Endothelial cell of umbilical vein (primary cell): ENCODE measurements at regions not wholly inside any gene's neighbourhood (a gene's known extent, or its start where the extent isn't known, plus 50 kb on each side); places are given as distances from the start of the nearest gene placed in this dataset.

Experiments
- BruUV-seq: library from RNA; stranded (reverse); fragments of 400-500 nt; replicated peaks from 2 replicates; lab custom pipeline; 2021; lab: Mats Ljungman, UMichigan
- CTCF ChIA-PET: fragments of 300-600, 350-600 bp; sonication (Branson Sonifier 250); formaldehyde crosslinking; loops from one replicate; lab custom pipeline; 2021; ENCODE audit warnings: antibody characterized with exemption, inconsistent platforms; lab: Charles Lee
- POLR2A ChIA-PET: fragments of 300-600, 350-600 bp; sonication (Branson Sonifier 250); formaldehyde crosslinking; loops from one replicate; lab custom pipeline; 2021; ENCODE audit warnings: antibody characterized with exemption, inconsistent platforms; lab: Charles Lee
- DNase-seq: peaks from one replicate; pipeline ENCODE4 v3.0.0-alpha.2; 2011; ENCODE audit warnings: low read depth, low spot score
- FAIRE-seq: peaks from 2 replicates; lab custom pipeline; 2011; peaks lifted over from hg19 to GRCh38; lab: Jason Lieb, UNC
- H2AFZ ChIP-seq: 2 replicates; pipeline ENCODE4 v1.6.0; 2012; ENCODE audit warnings: low read depth, low read length, control low read depth, inconsistent platforms
- H3K27ac ChIP-seq: 2 replicates; pipeline ENCODE4 v1.5.1; 2011; ENCODE audit warnings: low read depth, mild to moderate bottlenecking, control low read depth, low read length, moderate library complexity; ENCODE audit not compliant: insufficient read depth
- H3K27me3 ChIP-seq, 2 experiments: 2 replicates each; pipeline versions ENCODE4 v1.6.0 to v1.6.1; 2011; ENCODE audit warnings: low read length in 2 of 2, mixed read lengths in 1 of 2; ENCODE audit not compliant: control insufficient read depth in 2 of 2, insufficient read depth in 2 of 2
- H3K36me3 ChIP-seq, 2 experiments: 2 replicates in 1 of 2; 3 replicates in 1 of 2; pipeline ENCODE4 v1.5.1; 2011; ENCODE audit warnings: low read length in 2 of 2, mild to moderate bottlenecking in 1 of 2, moderate library complexity in 1 of 2; ENCODE audit not compliant: control insufficient read depth in 2 of 2, insufficient read depth in 2 of 2; ENCODE audit errors: extremely low read depth in 1 of 2
- H3K4me1 ChIP-seq: 3 replicates; pipeline ENCODE4 v1.5.1; 2011; ENCODE audit warnings: mild to moderate bottlenecking, low read length; ENCODE audit not compliant: control insufficient read depth, insufficient read depth; ENCODE audit errors: extremely low read depth
- H3K4me2 ChIP-seq: 2 replicates; pipeline ENCODE4 v1.6.1; 2011; ENCODE audit warnings: low read length, control low read depth, mixed read lengths; ENCODE audit not compliant: insufficient read depth
- H3K4me3 ChIP-seq, 3 experiments: fragments of 200-600 bp in 1 of 3; sonication (generic), shearing (Covaris generic) in 1 of 3; replicated peaks in 1 of 3; 2 replicates each; pipeline ENCODE4 v1.5.1; 2011 to 2016; ENCODE audit warnings: control low read depth in 3 of 3, low read length in 3 of 3, mild to moderate bottlenecking in 2 of 3, inconsistent platforms in 1 of 3, low read depth in 1 of 3, moderate library complexity in 1 of 3; ENCODE audit not compliant: insufficient read depth in 1 of 3
- H3K79me2 ChIP-seq: 2 replicates; pipeline ENCODE4 v1.6.0; 2012; ENCODE audit warnings: low read length, inconsistent platforms; ENCODE audit not compliant: control insufficient read depth, insufficient read depth
- H3K9ac ChIP-seq: replicated peaks from 2 replicates; pipeline ENCODE3; 2011; ENCODE audit warnings: low read length, control low read depth; ENCODE audit not compliant: insufficient read depth; ENCODE audit errors: extremely low read depth
- H3K9me1 ChIP-seq: replicated peaks from 3 replicates; pipeline ENCODE4 v1.6.0; 2011; ENCODE audit warnings: mild to moderate bottlenecking, low read length; ENCODE audit not compliant: control insufficient read depth, insufficient read depth; ENCODE audit errors: extremely low read depth
- H3K9me3 ChIP-seq: replicated peaks from 2 replicates; pipeline ENCODE4 v1.5.1; 2012; ENCODE audit warnings: low read length, inconsistent platforms; ENCODE audit not compliant: control insufficient read depth, insufficient read depth
- H4K20me1 ChIP-seq: replicated peaks from 2 replicates; pipeline ENCODE3; 2011; ENCODE audit warnings: mild to moderate bottlenecking, low read length; ENCODE audit not compliant: control insufficient read depth, insufficient read depth; ENCODE audit errors: extremely low read depth
- CTCF ChIP-seq, 2 donors: IDR thresholded peaks; 1 replicate in 1 of 2; 2 replicates in 1 of 2; pipeline ENCODE4 v1.5.1; 2011; ENCODE audit warnings: low read length in 2 of 2, mild to moderate bottlenecking in 2 of 2, moderate library complexity in 2 of 2, control low read depth in 1 of 2, inconsistent platforms in 1 of 2, low read depth in 1 of 2; ENCODE audit not compliant: insufficient read depth in 1 of 2; ENCODE audit errors: extremely low read depth in 1 of 2
- EZH2 ChIP-seq: IDR thresholded peaks from 2 replicates; pipeline ENCODE4 v1.6.1; 2012; ENCODE audit warnings: borderline replicate concordance, low read depth, mild to moderate bottlenecking, moderate library complexity, low read length, inconsistent platforms; ENCODE audit not compliant: severe bottlenecking
- FOS ChIP-seq: IDR thresholded peaks from 2 replicates; pipeline ENCODE4 v1.6.1; 2011; ENCODE audit warnings: mild to moderate bottlenecking, low read length, moderate library complexity, borderline replicate concordance; ENCODE audit not compliant: insufficient read depth
- GATA2 ChIP-seq: IDR thresholded peaks from 2 replicates; pipeline ENCODE4 v1.7.0; 2011; ENCODE audit warnings: low read depth, mild to moderate bottlenecking, moderate library complexity, mixed read lengths, low read length; ENCODE audit not compliant: insufficient read length, insufficient read depth
- JUN ChIP-seq: IDR thresholded peaks from 2 replicates; pipeline ENCODE4 v1.6.1; 2011; ENCODE audit warnings: borderline replicate concordance, low read depth; ENCODE audit not compliant: insufficient read length, insufficient read depth
- MAX ChIP-seq: IDR thresholded peaks from 2 replicates; pipeline ENCODE4 v1.6.1; 2011; ENCODE audit not compliant: insufficient read depth, insufficient read length
- MYC ChIP-seq: IDR thresholded peaks from one replicate; pipeline ENCODE4 v1.6.1; 2011; ENCODE audit warnings: mild to moderate bottlenecking, low read depth, low read length
- POLR2A ChIP-seq: IDR thresholded peaks from 2 replicates; pipeline ENCODE4 v1.6.1; 2012; ENCODE audit warnings: low read depth, mild to moderate bottlenecking, control low read depth, low read length
- POLR2AphosphoS5 ChIP-seq: IDR thresholded peaks from 2 replicates; pipeline ENCODE4 v1.6.1; 2012; ENCODE audit warnings: low read depth, mild to moderate bottlenecking, control low read depth, low read length, moderate library complexity; ENCODE audit not compliant: insufficient read depth
- dilution Hi-C: fragments of 300-500 bp; cut with MboI; formaldehyde crosslinking; loops from one replicate; pipeline ENCODE4 v1.15.0; 2019; ENCODE audit warnings: low sequenced_read_pairs; ENCODE audit not compliant: extremely low pct_ligation_motif_present
- intact Hi-C: fragments of 100-400 bp; cut with micrococcal nuclease; formaldehyde crosslinking; loops from one replicate; pipeline ENCODE4 v1.10.0; 2022

GRCh38 chr13:90016688-90017087, 1330.8 kb upstream of the MIR17HG start:
- CTCF ChIA-PET: no interaction called here
- Histone ChIP-seq H3K4me1 (no peaks in the 10 kb centered on the region), H4K20me1 (no peaks in the 10 kb centered on the region), H3K4me2 (no peak overlapping the region), H2AFZ (no peak overlapping the region), H3K27ac (no peak overlapping the region), H3K9me3 (no peaks in the 10 kb centered on the region), H3K4me3 (no peak overlapping the region), H3K36me3 (no peaks in the 10 kb centered on the region), H3K9me1 (no peaks in the 10 kb centered on the region), H3K79me2 (no peaks in the 10 kb centered on the region), H3K9ac (no peak overlapping the region), H3K27me3 (no peaks in the 10 kb centered on the region)
- FAIRE-seq (no peak), DNase-seq (no peak)
- intact Hi-C loops (no loop called here), dilution Hi-C loops (no loop called here)
- POLR2A ChIA-PET: no interaction called here
- TF ChIP-seq MYC: no peak
- no peak for TF ChIP-seq CTCF (IDR thresholded peaks at IDR 0.05; ENCODE audit: extremely low read depth in 1 of 2, insufficient read depth in 1 of 2, low read depth in 1 of 2, low read length in 2 of 2)
- no peak for TF ChIP-seq POLR2A
- no peak for TF ChIP-seq JUN
- TF ChIP-seq MAX: no peak
- no peak for TF ChIP-seq POLR2AphosphoS5
- TF ChIP-seq GATA2: no peak
- TF ChIP-seq EZH2: no peak
- TF ChIP-seq FOS: no peak
- BruUV-seq: no TSS peak
